ENCODE measurements at regions not wholly inside any gene's neighbourhood (a gene's known extent, or its start where the extent isn't known, plus 50 kb on each side); places are given as distances from the start of the nearest gene placed in this dataset.

- H3K79me2 ChIP-seq (ENCODE audit: insufficient read depth, low read length) = no peaks in the 10 kb centered on the region
- H3K9me2 ChIP-seq (replicated peaks; ENCODE audit: insufficient read depth, low read length) = no peaks in the 10 kb centered on the region
- H3K4me2 ChIP-seq (ENCODE audit: low read depth, low read length, poor library complexity, severe bottlenecking) = no peak overlapping the region
- no peaks in the 10 kb centered on the region for H3K36me3 ChIP-seq (ENCODE audit: low read length)
- H3K27ac ChIP-seq (ENCODE audit: low read depth, low read length) = no peak overlapping the region
- no peaks in the 10 kb centered on the region for H3K27me3 ChIP-seq (ENCODE audit: low read length)
- H3K4me3 ChIP-seq (ENCODE audit: insufficient read depth, low read length, poor library complexity, severe bottlenecking) = no peak overlapping the region
- TF ChIP-seq, protein P1, sequence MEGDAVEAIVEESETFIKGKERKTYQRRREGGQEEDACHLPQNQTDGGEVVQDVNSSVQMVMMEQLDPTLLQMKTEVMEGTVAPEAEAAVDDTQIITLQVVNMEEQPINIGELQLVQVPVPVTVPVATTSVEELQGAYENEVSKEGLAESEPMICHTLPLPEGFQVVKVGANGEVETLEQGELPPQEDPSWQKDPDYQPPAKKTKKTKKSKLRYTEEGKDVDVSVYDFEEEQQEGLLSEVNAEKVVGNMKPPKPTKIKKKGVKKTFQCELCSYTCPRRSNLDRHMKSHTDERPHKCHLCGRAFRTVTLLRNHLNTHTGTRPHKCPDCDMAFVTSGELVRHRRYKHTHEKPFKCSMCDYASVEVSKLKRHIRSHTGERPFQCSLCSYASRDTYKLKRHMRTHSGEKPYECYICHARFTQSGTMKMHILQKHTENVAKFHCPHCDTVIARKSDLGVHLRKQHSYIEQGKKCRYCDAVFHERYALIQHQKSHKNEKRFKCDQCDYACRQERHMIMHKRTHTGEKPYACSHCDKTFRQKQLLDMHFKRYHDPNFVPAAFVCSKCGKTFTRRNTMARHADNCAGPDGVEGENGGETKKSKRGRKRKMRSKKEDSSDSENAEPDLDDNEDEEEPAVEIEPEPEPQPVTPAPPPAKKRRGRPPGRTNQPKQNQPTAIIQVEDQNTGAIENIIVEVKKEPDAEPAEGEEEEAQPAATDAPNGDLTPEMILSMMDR (IDR thresholded peaks at IDR 0.05; ENCODE audit: insufficient read depth, low read length, poor library complexity, severe bottlenecking) = no peak
- TF ChIP-seq EZH2phosphoT487 (conservative IDR thresholded peaks at IDR 0.05; ENCODE audit: low read length) = no peak
- no peak overlapping the region for H3K9ac ChIP-seq (ENCODE audit: low read length)
- no peak overlapping the region for H2AFZ ChIP-seq (ENCODE audit: low read depth, low read length, severe bottlenecking)
- no peaks in the 10 kb centered on the region for H4K20me1 ChIP-seq (ENCODE audit: low read depth, low read length)
- H3F3A ChIP-seq (ENCODE audit: insufficient read depth) = peaks cover 12% of the 10 kb centered on the region; the same call in 1 of the 2 replicates
- H3K9me3 ChIP-seq (ENCODE audit: insufficient read depth, low read length) = no peaks in the 10 kb centered on the region
These were observed 53.4 kb upstream of the TLK1 start for GRCh38 chr2:171214093-171214492.

DNA sequence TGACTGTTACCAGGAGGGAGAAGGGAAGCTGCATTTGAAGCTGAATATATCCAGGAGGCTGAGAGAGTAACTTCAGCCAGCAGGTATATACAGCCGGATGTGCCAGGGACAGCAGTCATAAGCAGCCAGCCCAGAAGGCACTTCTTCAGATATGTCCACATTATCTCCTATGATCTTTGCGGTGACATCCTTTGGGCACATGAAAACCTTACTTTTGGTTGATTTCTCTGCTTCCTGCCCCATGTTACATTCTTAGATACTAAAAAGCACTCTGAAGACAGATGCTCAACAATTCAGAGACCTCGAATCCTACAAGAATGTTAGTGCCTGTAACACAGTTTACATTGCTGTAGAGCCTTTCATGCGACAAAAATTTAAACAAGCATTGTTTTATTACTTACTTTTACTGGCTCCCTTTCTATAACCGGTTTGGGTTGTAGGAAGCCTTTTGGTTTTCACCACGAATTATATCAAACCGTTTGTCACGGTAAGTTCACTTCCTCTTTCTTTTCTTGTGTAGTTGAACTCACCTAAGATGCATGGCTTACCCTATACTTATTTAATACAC lies 50.3 kb upstream of the TLK1 start:
- H3K9me3 ChIP-seq (ENCODE audit: insufficient read depth, low read length) = no peaks in the 10 kb centered on the region
- TF ChIP-seq, protein P1 (IDR thresholded peaks at IDR 0.05; ENCODE audit: insufficient read depth, low read length, poor library complexity, severe bottlenecking) = no peak
- TF ChIP-seq EZH2phosphoT487 (conservative IDR thresholded peaks at IDR 0.05; ENCODE audit: low read length) = no peak
- H2AFZ ChIP-seq (ENCODE audit: low read depth, low read length, severe bottlenecking) = peak overlapping the region; percentile 89
- peaks cover 16% of the 10 kb centered on the region; the same call in 1 of the 2 replicates for H3F3A ChIP-seq (ENCODE audit: insufficient read depth)
- no peaks in the 10 kb centered on the region for H3K79me2 ChIP-seq (ENCODE audit: insufficient read depth, low read length)
- H3K9ac ChIP-seq (ENCODE audit: low read length) = peak overlapping the region; percentile 55
- no peaks in the 10 kb centered on the region for H4K20me1 ChIP-seq (ENCODE audit: low read depth, low read length)
- H3K36me3 ChIP-seq (ENCODE audit: low read length) = no peaks in the 10 kb centered on the region
- H3K4me2 ChIP-seq (ENCODE audit: low read depth, low read length, poor library complexity, severe bottlenecking) = peak overlapping the region; percentile 87
- H3K9me2 ChIP-seq (replicated peaks; ENCODE audit: insufficient read depth, low read length) = no peaks in the 10 kb centered on the region
- H3K27ac ChIP-seq (ENCODE audit: low read depth, low read length) = peak overlapping the region; percentile 82
- no peaks in the 10 kb centered on the region for H3K27me3 ChIP-seq (ENCODE audit: low read length)
- H3K4me3 ChIP-seq (ENCODE audit: insufficient read depth, low read length, poor library complexity, severe bottlenecking) = peak overlapping the region; percentile 46
